Chondrocyte (in vitro differentiated cells): ENCODE measurements at regions not wholly inside any gene's neighbourhood (a gene's known extent, or its start where the extent isn't known, plus 50 kb on each side); places are given as distances from the start of the nearest gene placed in this dataset.

Source experiments
- DNase-seq: peaks from one replicate; pipeline ENCODE4 v3.0.0; 2021; ENCODE audit warnings: mixed read lengths, low spot score
- H3K27ac Mint-ChIP-seq: one replicate; pipeline ENCODE4 v1.8.0; 2021; ENCODE audit warnings: mild to moderate bottlenecking, moderate library complexity, mixed read lengths; ENCODE audit not compliant: unreplicated experiment
- H3K27me3 Mint-ChIP-seq: 2 replicates; pipeline ENCODE4 v1.8.0; 2021; ENCODE audit warnings: low read depth, mixed read lengths
- H3K36me3 Mint-ChIP-seq: 2 replicates; pipeline ENCODE4 v1.8.0; 2021; ENCODE audit warnings: low read depth, mixed read lengths
- H3K4me1 Mint-ChIP-seq: 2 replicates; pipeline ENCODE4 v1.8.0; 2021; ENCODE audit warnings: low read depth, mild to moderate bottlenecking, mixed read lengths
- H3K4me3 Mint-ChIP-seq: one replicate; pipeline ENCODE4 v1.8.0; 2021; ENCODE audit warnings: mild to moderate bottlenecking, moderate library complexity, mixed read lengths; ENCODE audit not compliant: unreplicated experiment
- H3K9me3 Mint-ChIP-seq: 2 replicates; pipeline ENCODE4 v1.8.0; 2021; ENCODE audit warnings: low read depth, mixed read lengths
- TF ChIP-seq, protein P1 (sequence below): fragments of 200-600 bp; sonication (generic); IDR thresholded peaks from 2 replicates; pipeline ENCODE4 v1.5.0; 2021; ENCODE audit warnings: antibody characterized with exemption, mild to moderate bottlenecking, moderate library complexity

DNA sequence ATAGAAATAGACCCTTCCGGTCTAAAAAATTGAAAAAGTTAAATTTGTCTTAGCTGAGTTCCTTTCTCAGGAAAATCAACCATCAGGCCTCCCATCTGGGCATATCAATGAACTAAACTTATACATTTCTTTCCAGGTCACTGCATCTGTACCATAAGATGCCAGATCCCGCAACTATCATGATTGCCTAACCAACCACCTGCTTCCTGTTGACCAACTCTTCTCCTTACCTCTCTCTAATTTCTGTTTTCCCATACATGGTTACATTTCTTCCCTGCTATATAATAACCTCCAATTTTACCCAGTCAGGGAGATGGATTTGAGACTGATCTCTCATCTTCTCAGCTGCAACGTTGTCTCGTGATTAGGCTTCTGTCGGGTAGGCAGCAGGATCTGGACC is 228.7 kb downstream of the FSIP2 start:
- Mint-ChIP-seq H3K9me3 (peaks cover under 1% of the 10 kb centered on the region), H3K27ac (no peak overlapping the region), H3K4me1 (no peaks in the 10 kb centered on the region), H3K27me3 (no peaks in the 10 kb centered on the region), H3K4me3 (no peak overlapping the region), H3K36me3 (no peaks in the 10 kb centered on the region)
- TF ChIP-seq, protein P1, sequence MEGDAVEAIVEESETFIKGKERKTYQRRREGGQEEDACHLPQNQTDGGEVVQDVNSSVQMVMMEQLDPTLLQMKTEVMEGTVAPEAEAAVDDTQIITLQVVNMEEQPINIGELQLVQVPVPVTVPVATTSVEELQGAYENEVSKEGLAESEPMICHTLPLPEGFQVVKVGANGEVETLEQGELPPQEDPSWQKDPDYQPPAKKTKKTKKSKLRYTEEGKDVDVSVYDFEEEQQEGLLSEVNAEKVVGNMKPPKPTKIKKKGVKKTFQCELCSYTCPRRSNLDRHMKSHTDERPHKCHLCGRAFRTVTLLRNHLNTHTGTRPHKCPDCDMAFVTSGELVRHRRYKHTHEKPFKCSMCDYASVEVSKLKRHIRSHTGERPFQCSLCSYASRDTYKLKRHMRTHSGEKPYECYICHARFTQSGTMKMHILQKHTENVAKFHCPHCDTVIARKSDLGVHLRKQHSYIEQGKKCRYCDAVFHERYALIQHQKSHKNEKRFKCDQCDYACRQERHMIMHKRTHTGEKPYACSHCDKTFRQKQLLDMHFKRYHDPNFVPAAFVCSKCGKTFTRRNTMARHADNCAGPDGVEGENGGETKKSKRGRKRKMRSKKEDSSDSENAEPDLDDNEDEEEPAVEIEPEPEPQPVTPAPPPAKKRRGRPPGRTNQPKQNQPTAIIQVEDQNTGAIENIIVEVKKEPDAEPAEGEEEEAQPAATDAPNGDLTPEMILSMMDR: no peak
- no peak for DNase-seq

DNA sequence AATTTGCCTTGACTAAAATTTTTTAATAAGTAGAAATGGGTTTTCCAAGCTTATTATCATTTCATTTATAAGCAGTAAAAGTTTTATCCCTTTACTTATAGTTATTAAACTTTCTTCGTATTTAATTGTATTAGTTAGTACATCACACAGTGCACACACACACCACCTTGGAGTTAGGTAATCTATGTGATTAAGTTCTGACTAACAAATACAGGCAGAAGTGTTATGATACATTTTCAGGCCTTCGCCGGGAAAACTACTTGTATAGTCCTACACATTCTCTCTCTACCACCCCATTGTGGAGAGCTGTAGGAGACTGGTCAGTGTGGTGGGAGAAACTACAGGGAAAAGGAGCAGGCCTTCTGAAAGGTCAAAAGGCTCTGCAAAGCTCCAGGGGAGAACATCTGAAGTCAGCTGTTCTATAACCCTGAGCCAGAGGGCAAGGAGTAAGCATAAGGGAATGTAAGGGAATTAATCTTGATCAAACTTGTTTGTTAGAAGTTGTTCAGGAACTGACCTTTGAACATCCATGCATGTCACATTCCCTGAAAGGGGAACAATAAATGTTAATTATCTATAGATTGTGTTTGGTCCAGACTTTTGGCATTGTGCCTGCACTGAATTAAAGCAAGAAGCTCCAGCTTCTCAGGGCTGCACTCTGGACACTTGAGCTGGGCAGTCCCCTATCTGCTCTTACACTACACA is 231.7 kb downstream of the FSIP2 start:
- TF ChIP-seq, protein P1: no peak
- H3K9me3 Mint-ChIP-seq: peaks cover 5% of the 10 kb centered on the region
- H3K27me3 Mint-ChIP-seq: no peaks in the 10 kb centered on the region
- no peak for DNase-seq
- H3K36me3 Mint-ChIP-seq: no peaks in the 10 kb centered on the region
- no peaks in the 10 kb centered on the region for H3K4me1 Mint-ChIP-seq
- no peak overlapping the region for H3K27ac Mint-ChIP-seq
- H3K4me3 Mint-ChIP-seq: no peak overlapping the region

DNA sequence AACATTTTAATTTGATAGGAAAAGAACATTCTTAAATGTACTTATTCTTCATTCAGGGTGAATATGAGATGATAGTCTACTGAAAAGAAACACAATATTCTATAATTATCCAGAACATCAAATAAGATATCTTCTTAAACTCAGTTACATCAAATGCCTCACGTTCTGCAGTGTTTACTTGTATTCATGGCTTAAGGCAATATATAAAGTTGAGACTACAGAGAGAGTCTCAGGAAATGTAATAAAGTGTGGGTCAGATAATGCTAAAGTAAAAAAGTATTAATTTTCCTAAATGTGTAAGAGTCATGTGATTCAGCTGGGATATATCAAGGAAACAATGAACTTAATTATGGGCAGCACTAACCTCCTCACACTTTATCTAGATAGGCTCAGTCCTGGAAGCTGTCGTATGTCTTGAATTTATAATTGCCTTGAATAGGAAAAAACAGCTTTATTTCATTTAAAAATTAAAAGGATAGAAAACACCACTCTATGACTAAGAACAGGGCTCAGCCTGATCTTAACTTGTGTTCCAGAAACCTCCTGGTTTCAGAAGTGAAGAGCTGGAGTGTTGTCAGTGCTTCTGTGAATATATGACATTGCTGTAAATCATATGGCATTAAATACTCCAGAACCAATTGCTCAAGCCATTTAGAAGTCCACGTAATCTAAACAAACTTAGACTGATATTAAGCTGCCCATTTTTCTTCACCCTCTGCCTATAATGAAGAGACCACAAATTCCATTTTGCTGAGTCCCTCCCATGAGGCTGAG is 240.2 kb downstream of the FSIP2 start:
- TF ChIP-seq, protein P1: no peak
- no peak overlapping the region for H3K4me3 Mint-ChIP-seq
- no peak for DNase-seq

DNA sequence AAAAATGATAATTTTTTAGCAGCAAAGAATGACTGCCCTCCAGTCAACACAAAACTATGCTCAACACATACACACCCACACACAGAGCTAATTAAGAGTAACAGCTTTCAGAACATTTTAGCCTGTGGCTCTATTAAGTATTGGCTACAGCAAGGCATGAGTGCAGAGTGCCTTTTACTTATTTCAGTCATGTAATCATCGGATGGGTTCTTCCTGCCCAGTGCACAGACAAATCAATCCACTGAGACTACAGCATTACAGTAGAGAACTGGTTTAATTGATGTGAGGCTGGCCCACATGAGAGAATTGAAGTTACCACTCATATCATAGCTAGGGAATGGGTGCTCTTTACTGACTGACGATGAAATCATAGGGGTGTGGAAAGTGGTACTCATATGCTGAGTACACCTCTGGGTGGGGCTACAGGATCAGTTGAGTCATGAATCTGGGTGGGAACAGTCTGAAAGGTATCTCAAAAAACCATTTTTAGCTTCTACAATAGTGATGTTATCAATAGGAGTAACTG is 241.0 kb downstream of the FSIP2 start:
- Mint-ChIP-seq H3K36me3 (no peaks in the 10 kb centered on the region), H3K4me3 (no peak overlapping the region), H3K9me3 (no peaks in the 10 kb centered on the region), H3K4me1 (no peaks in the 10 kb centered on the region), H3K27ac (no peak overlapping the region), H3K27me3 (no peaks in the 10 kb centered on the region)
- no peak for DNase-seq
- TF ChIP-seq, protein P1: no peak

More for the DNA sequence above, 240.2 kb downstream of the FSIP2 start:
- Mint-ChIP-seq H3K27me3 (no peaks in the 10 kb centered on the region), H3K27ac (no peak overlapping the region), H3K4me1 (no peaks in the 10 kb centered on the region), H3K9me3 (no peaks in the 10 kb centered on the region), H3K36me3 (no peaks in the 10 kb centered on the region)

DNA sequence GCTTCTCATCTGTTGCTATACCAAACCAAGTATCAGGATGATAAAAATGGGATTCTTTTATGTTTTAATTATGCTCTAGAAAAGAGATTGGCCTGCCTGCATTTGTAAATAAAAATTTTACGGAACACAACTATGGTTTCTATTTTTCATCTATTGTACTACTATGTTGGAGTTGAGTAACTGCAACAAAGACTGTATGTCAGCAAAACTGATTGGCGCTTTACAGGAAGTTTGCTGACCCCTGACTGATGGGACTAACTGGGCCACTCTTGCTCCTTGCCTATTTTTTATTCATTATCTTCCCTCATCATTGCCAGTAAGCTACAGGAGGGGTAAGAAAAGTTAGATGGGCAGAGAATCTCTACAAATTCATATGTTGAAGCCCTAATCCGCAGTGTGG is 242.3 kb downstream of the FSIP2 start:
- no peaks in the 10 kb centered on the region for H3K27me3 Mint-ChIP-seq
- H3K4me3 Mint-ChIP-seq: no peak overlapping the region
- no peak for DNase-seq
- H3K9me3 Mint-ChIP-seq: no peaks in the 10 kb centered on the region
- TF ChIP-seq, protein P1: no peak
- H3K27ac Mint-ChIP-seq: no peak overlapping the region
- H3K36me3 Mint-ChIP-seq: no peaks in the 10 kb centered on the region
- H3K4me1 Mint-ChIP-seq: no peaks in the 10 kb centered on the region
